Epithelial cell of prostate (primary cell): ENCODE measurements at regions not wholly inside any gene's neighbourhood (a gene's known extent, or its start where the extent isn't known, plus 50 kb on each side); places are given as distances from the start of the nearest gene placed in this dataset.
"Not testable (repeated sequence)": the region's sequence is repeated elsewhere in the genome, so short reads cannot be mapped to it uniquely, and the experiment has no call there.

ENCODE experiments used
- DNase-seq: peaks from one replicate; pipeline ENCODE4 v3.0.0-alpha.2; 2011; ENCODE audit warnings: low read depth, low spot score
- H3K27ac ChIP-seq: fragments of 450-650 bp; 2 replicates; pipeline ENCODE4 v1.5.1; 2017; ENCODE audit warnings: mild to moderate bottlenecking

GRCh38 chr16:59144841-59145240, 410.7 kb upstream of the GOT2 start:
- H3K27ac ChIP-seq: no peak overlapping the region
- DNase-seq: no peak

- DNase-seq: no peak
- H3K27ac ChIP-seq: no peak overlapping the region
These were observed 410.2 kb upstream of the GOT2 start for GRCh38 chr16:59144326-59144725.

GRCh38 chr16:59126486-59126885, 392.4 kb upstream of the GOT2 start:
- no peak overlapping the region for H3K27ac ChIP-seq
- no peak for DNase-seq

GRCh38 chr16:59124056-59124455, 389.9 kb upstream of the GOT2 start:
- no peak for DNase-seq
- no peak overlapping the region for H3K27ac ChIP-seq

GRCh38 chr16:59123479-59123878, 389.4 kb upstream of the GOT2 start:
- no peak overlapping the region for H3K27ac ChIP-seq
- no peak for DNase-seq

GRCh38 chr16:59122262-59122537, 388.1 kb upstream of the GOT2 start:
- no peak overlapping the region for H3K27ac ChIP-seq
- no peak for DNase-seq

- no peak overlapping the region for H3K27ac ChIP-seq
- DNase-seq: no peak
These were observed 387.5 kb upstream of the GOT2 start for GRCh38 chr16:59121411-59122261.

GRCh38 chr16:59116744-59117143, 382.6 kb upstream of the GOT2 start:
- no peak overlapping the region for H3K27ac ChIP-seq
- no peak for DNase-seq

- no peak overlapping the region for H3K27ac ChIP-seq
- DNase-seq: no peak
These were observed 380.7 kb upstream of the GOT2 start for GRCh38 chr16:59114790-59115189.

GRCh38 chr16:59113004-59113670, 379.0 kb upstream of the GOT2 start:
- no peak overlapping the region for H3K27ac ChIP-seq
- no peak for DNase-seq

- DNase-seq: no peak
- no peak overlapping the region for H3K27ac ChIP-seq
These were observed 377.2 kb upstream of the GOT2 start for GRCh38 chr16:59111280-59111679.

- no peak overlapping the region for H3K27ac ChIP-seq
- DNase-seq: no peak
These were observed 374.3 kb upstream of the GOT2 start for GRCh38 chr16:59108374-59108773.

- H3K27ac ChIP-seq: not testable (repeated sequence)
These were observed 362.6 kb upstream of the GOT2 start for GRCh38 chr16:59096682-59097081.

GRCh38 chr16:59090541-59090940, 356.4 kb upstream of the GOT2 start:
- DNase-seq: no peak
- H3K27ac ChIP-seq: no peak overlapping the region

More at GRCh38 chr16:59096682-59097081, 362.6 kb upstream of the GOT2 start:
- not testable (repeated sequence) for DNase-seq

GRCh38 chr16:59088431-59088830, 354.3 kb upstream of the GOT2 start:
- DNase-seq: no peak

GRCh38 chr16:59087641-59088040, 353.5 kb upstream of the GOT2 start:
- no peak overlapping the region for H3K27ac ChIP-seq
- no peak for DNase-seq

More at GRCh38 chr16:59088431-59088830, 354.3 kb upstream of the GOT2 start:
- no peak overlapping the region for H3K27ac ChIP-seq

GRCh38 chr16:59067205-59067604, 333.1 kb upstream of the GOT2 start:
- no peak overlapping the region for H3K27ac ChIP-seq
- no peak for DNase-seq

- no peak for DNase-seq
- H3K27ac ChIP-seq: no peak overlapping the region
These were observed 326.1 kb upstream of the GOT2 start for GRCh38 chr16:59060207-59060606.

GRCh38 chr16:59058250-59058649, 324.1 kb upstream of the GOT2 start:
- H3K27ac ChIP-seq: no peak overlapping the region
- no peak for DNase-seq

- H3K27ac ChIP-seq: no peak overlapping the region
- DNase-seq: no peak
These were observed 319.8 kb upstream of the GOT2 start for GRCh38 chr16:59053911-59054310.

- DNase-seq: no peak
These were observed 318.1 kb upstream of the GOT2 start for GRCh38 chr16:59052231-59052630.

GRCh38 chr16:59048876-59049275, 314.8 kb upstream of the GOT2 start:
- DNase-seq: no peak
- H3K27ac ChIP-seq: no peak overlapping the region

More at GRCh38 chr16:59052231-59052630, 318.1 kb upstream of the GOT2 start:
- no peak overlapping the region for H3K27ac ChIP-seq
